Sigmoid colon (tissue), 6 donors: ENCODE measurements at regions not wholly inside any gene's neighbourhood (a gene's known extent, or its start where the extent isn't known, plus 50 kb on each side); places are given as distances from the start of the nearest gene placed in this dataset.

ENCODE experiments used
- DNase-seq: peaks from one replicate; pipeline ENCODE4 v3.0.0-alpha.2; 2019
- H3K27ac ChIP-seq, 4 donors: fragments of 200-600 bp; sonication (generic); one replicate each; pipeline ENCODE4 v1.5.1; 2016 to 2019; ENCODE audit warnings: mild to moderate bottlenecking in 1 of 4
- H3K27me3 ChIP-seq, 3 donors: fragments of 200-600 bp; sonication (generic); one replicate each; pipeline ENCODE4 v1.5.1; 2019; ENCODE audit warnings: mild to moderate bottlenecking in 1 of 3
- H3K36me3 ChIP-seq, 4 donors: fragments of 200-600 bp; sonication (generic); one replicate each; pipeline ENCODE4 v1.5.1; 2016 to 2019
- H3K4me1 ChIP-seq, 4 donors: fragments of 200-600 bp; sonication (generic); one replicate each; pipeline ENCODE4 v1.5.1; 2017 to 2019
- H3K4me3 ChIP-seq, 4 donors: fragments of 200-600 bp; sonication (generic); one replicate each; pipeline ENCODE4 v1.5.1; 2017 to 2019; ENCODE audit warnings: mild to moderate bottlenecking in 2 of 4, moderate library complexity in 1 of 4
- H3K9me3 ChIP-seq, 4 donors: fragments of 200-600 bp in 3 of 4; sonication (generic) in 3 of 4; one replicate each; pipeline versions ENCODE4 v1.5.1 to v1.6.1; 2013 to 2019
- EP300 ChIP-seq, 4 donors: sonication (generic); formaldehyde crosslinking; IDR thresholded peaks; one replicate each; pipeline ENCODE4 v1.6.1; 2017; ENCODE audit warnings: antibody characterized with exemption in 4 of 4
- POLR2A ChIP-seq, 2 donors: fragments of 450-650 bp; IDR thresholded peaks; one replicate each; pipeline ENCODE4 v1.6.1; 2016; ENCODE audit warnings: antibody characterized with exemption in 2 of 2, mild to moderate bottlenecking in 2 of 2, moderate library complexity in 2 of 2
- POLR2AphosphoS5 ChIP-seq, 4 donors: sonication (generic); formaldehyde crosslinking; IDR thresholded peaks; one replicate each; pipeline ENCODE4 v1.6.1; 2017; ENCODE audit warnings: antibody characterized with exemption in 4 of 4
- WGBS, 2 donors: extraction: QIAGEN DNeasy Blood & Tissue Kit; methylation state at CpG; one replicate each; pipeline ENCODE4 v1.1.7; 2013; 5-methylcytosine and 5-hydroxymethylcytosine counted together
- intact Hi-C: fragments of 100-400 bp; cut with DNase I; formaldehyde crosslinking; loops from one replicate; pipeline ENCODE4 v1.15.1; 2023
- TF ChIP-seq, protein P1 (sequence below), 4 experiments: fragments of 450-650 bp in 3 of 4; fragments of 200-600 bp in 1 of 4; IDR thresholded peaks; one replicate each; pipeline ENCODE4 v1.5.1; 2016 to 2019; ENCODE audit warnings: antibody characterized with exemption in 4 of 4, mild to moderate bottlenecking in 3 of 4, moderate library complexity in 2 of 4
- donor health status: healthy with polysubstance abuse.
- donor health status: healthy.

DNA sequence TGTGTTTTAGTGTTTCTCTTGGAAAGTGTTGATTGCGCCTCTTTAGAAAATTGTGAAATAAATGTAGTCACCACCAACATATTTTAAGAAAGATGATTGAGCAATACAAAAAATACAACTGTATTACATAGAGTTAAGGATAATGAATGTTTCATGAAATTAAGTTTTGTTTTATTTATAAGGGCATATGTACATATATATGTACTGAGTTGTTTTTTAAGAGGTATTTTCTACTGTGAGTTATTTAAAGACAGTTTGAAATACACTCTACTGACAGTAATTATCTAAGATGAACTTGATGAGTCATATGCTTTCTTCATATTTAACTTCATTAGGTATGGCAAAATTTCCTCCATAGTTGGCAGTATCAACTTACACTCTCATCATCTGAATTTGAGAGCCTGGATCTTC lies 411.7 kb downstream of the HS3ST3B1 start:
- no peak for DNase-seq
- Histone ChIP-seq H3K4me1 (no peaks in the 10 kb centered on the region), H3K9me3 (no peaks in the 10 kb centered on the region), H3K27ac (no peak overlapping the region), H3K27me3 (no peaks in the 10 kb centered on the region), H3K36me3 (no peaks in the 10 kb centered on the region), H3K4me3 (no peak overlapping the region)
- intact Hi-C loops: no loop called here
- WGBS, 2 donors: 86 to 93% methylated on average over 1 of the region's 1 CpG
- TF ChIP-seq POLR2A (IDR thresholded peaks at IDR 0.05) (no peak), EP300 (IDR thresholded peaks at IDR 0.05) (no peak), POLR2AphosphoS5 (IDR thresholded peaks at IDR 0.05) (no peak)
- TF ChIP-seq, protein P1, sequence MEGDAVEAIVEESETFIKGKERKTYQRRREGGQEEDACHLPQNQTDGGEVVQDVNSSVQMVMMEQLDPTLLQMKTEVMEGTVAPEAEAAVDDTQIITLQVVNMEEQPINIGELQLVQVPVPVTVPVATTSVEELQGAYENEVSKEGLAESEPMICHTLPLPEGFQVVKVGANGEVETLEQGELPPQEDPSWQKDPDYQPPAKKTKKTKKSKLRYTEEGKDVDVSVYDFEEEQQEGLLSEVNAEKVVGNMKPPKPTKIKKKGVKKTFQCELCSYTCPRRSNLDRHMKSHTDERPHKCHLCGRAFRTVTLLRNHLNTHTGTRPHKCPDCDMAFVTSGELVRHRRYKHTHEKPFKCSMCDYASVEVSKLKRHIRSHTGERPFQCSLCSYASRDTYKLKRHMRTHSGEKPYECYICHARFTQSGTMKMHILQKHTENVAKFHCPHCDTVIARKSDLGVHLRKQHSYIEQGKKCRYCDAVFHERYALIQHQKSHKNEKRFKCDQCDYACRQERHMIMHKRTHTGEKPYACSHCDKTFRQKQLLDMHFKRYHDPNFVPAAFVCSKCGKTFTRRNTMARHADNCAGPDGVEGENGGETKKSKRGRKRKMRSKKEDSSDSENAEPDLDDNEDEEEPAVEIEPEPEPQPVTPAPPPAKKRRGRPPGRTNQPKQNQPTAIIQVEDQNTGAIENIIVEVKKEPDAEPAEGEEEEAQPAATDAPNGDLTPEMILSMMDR (IDR thresholded peaks at IDR 0.05): no peak

DNA sequence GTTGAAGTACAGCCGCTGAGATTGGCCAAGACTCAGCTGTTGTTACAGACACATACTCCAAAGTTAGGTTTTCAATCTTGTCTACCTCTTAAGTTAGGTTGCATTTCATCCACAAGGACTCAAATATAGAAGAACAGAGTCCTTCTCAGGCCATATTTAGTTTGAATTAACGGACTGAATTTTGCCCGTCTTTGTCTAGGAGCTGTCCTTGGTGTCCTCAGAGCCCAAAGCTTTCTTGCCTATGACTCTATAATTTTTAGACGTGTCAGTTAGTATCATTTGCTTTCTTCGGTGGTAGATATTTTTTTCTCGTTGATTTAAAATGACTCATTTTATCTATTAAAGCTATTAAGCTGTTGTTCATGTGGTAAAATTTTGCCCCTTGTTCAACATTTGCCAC lies 403.2 kb downstream of the HS3ST3B1 start:
- 88 to 90% methylated on average over 6 of the region's 6 CpGs for WGBS, 2 donors
- Histone ChIP-seq H3K27ac (no peak overlapping the region), H3K27me3 (no peaks in the 10 kb centered on the region), H3K36me3 (no peaks in the 10 kb centered on the region), H3K4me1 (no peaks in the 10 kb centered on the region), H3K9me3 (no peaks in the 10 kb centered on the region), H3K4me3 (no peak overlapping the region)
- intact Hi-C loops: no loop called here
- no peak for DNase-seq
- TF ChIP-seq EP300 (IDR thresholded peaks at IDR 0.05) (no peak), POLR2A (IDR thresholded peaks at IDR 0.05) (no peak), POLR2AphosphoS5 (IDR thresholded peaks at IDR 0.05) (no peak)
- TF ChIP-seq, protein P1 (IDR thresholded peaks at IDR 0.05): no peak

DNA sequence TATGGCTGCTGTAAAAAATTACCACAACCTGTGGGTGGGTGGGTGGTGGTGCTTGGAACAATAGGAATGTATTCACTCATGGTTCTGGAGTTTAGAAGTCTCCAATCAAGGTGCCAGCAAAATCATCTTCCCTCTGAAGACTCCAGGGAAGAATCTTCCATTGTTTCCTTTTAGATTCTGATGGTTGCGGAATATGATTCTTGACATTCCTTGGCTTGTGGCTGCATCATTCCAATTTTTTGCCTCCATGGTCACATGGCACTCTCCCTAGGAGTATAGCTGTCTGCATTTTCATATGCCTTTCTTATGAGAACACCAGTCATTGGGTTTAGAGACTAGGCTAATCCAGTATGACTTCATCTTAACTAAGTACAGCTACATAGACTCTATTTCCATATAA lies 401.0 kb downstream of the HS3ST3B1 start:
- H3K36me3 ChIP-seq: no peaks in the 10 kb centered on the region
- no peaks in the 10 kb centered on the region for H3K9me3 ChIP-seq
- intact Hi-C loops: no loop called here
- no peak for DNase-seq
- 96 to 98% methylated on average over 1 of the region's 1 CpG for WGBS, 2 donors
- TF ChIP-seq POLR2A (IDR thresholded peaks at IDR 0.05) (no peak), EP300 (IDR thresholded peaks at IDR 0.05) (no peak), POLR2AphosphoS5 (IDR thresholded peaks at IDR 0.05) (no peak)
- TF ChIP-seq, protein P1 (IDR thresholded peaks at IDR 0.05): no peak
- no peak overlapping the region for H3K4me3 ChIP-seq
- H3K4me1 ChIP-seq: no peaks in the 10 kb centered on the region
- no peak overlapping the region for H3K27ac ChIP-seq
- no peaks in the 10 kb centered on the region for H3K27me3 ChIP-seq

DNA sequence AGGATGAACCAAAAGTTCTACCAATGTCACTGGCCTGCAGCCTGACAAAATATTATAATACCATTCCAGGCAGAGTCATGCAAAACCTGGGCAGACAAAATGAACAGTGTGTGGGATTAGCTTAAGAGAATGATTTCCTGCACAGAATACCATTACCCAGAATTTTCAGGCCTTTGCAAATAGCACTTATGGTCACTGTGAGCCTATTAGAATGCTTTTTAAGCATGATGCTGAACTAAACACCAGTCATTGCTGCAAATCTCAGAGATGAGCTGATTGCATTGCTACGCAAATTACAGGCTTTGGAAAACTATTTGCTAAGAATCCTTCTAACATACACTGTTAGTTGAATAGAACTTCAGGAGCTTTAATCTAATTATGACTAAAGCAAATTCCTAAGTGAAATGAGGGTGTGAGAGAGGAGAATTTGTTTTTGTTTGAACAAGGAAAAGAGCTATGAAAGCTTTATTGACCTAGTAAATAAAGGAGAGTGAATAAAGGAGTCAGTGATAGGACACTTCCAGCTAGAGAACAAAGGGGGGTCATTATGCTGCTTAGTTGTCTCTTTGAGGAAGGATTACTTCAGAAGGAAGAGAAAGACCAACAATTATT lies 398.8 kb downstream of the HS3ST3B1 start:
- no peaks in the 10 kb centered on the region for H3K27me3 ChIP-seq
- intact Hi-C loops: no loop called here
- no peaks in the 10 kb centered on the region for H3K9me3 ChIP-seq
- no peak overlapping the region for H3K4me3 ChIP-seq
- no peak overlapping the region for H3K27ac ChIP-seq
- H3K4me1 ChIP-seq: no peaks in the 10 kb centered on the region
- H3K36me3 ChIP-seq: no peaks in the 10 kb centered on the region
- no peak for DNase-seq
- TF ChIP-seq POLR2AphosphoS5 (IDR thresholded peaks at IDR 0.05): no peak
- TF ChIP-seq, protein P1 (IDR thresholded peaks at IDR 0.05): no peak
- TF ChIP-seq POLR2A (IDR thresholded peaks at IDR 0.05): no peak
- no peak for TF ChIP-seq EP300 (IDR thresholded peaks at IDR 0.05)
- 24 to 69% methylated on average over 1 of the region's 1 CpG for WGBS, 2 donors

DNA sequence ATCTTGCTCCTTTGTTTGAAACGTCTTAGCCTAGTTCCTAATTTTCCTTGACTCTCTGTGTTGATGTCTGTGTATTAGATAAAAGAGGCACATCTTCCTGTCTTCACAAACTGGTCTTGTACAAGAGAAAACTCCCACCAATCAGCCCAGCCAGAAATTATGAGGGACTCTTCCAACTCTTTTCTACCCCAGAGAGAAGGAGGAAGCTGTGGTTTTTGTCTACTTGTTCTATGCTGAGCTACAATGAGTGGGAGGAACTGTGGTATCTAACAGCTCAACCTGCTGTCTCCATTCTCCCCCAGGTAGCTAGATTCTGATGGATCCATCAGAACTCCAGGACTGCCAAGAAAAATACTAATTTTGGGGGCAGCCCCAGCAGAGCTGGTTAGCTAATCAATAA lies 392.5 kb downstream of the HS3ST3B1 start:
- intact Hi-C loops: no loop called here
- TF ChIP-seq POLR2AphosphoS5 (IDR thresholded peaks at IDR 0.05) (no peak), POLR2A (IDR thresholded peaks at IDR 0.05) (no peak), EP300 (IDR thresholded peaks at IDR 0.05) (no peak)
- TF ChIP-seq, protein P1 (IDR thresholded peaks at IDR 0.05): no peak
- Histone ChIP-seq H3K27me3 (no peaks in the 10 kb centered on the region), H3K27ac (no peak overlapping the region), H3K4me3 (no peak overlapping the region), H3K9me3 (peaks cover 0 to 2% (median 0%) of the 10 kb centered on the region in 4 donors), H3K36me3 (no peaks in the 10 kb centered on the region), H3K4me1 (no peaks in the 10 kb centered on the region)
- 21 to 29% methylated on average over 1 of the region's 1 CpG for WGBS, 2 donors
- DNase-seq: no peak
